Small intestine (tissue), 7 donors: ENCODE measurements at regions not wholly inside any gene's neighbourhood (a gene's known extent, or its start where the extent isn't known, plus 50 kb on each side); places are given as distances from the start of the nearest gene placed in this dataset.

ENCODE experiments used
- DNase-seq, 2 donors: peaks; one replicate each; pipeline versions ENCODE4 v3.0.0 to v3.0.0-alpha.2; 2013
- FAIRE-seq: peaks from 2 replicates; lab custom pipeline; 2012; peaks lifted over from hg19 to GRCh38; lab: Jason Lieb, UNC
- H3K27ac ChIP-seq, 3 donors: one replicate each; pipeline ENCODE4 v1.5.1; 2013; ENCODE audit warnings: low read length in 2 of 3, mild to moderate bottlenecking in 2 of 3, control low read depth in 1 of 3, inconsistent platforms in 1 of 3, low read depth in 1 of 3, moderate library complexity in 1 of 3
- H3K27me3 ChIP-seq, 3 donors: one replicate each; pipeline ENCODE4 v1.6.1; 2013; ENCODE audit warnings: low read length in 3 of 3, inconsistent platforms in 1 of 3; ENCODE audit not compliant: control insufficient read depth in 3 of 3, insufficient read depth in 3 of 3
- H3K36me3 ChIP-seq, 3 donors: one replicate each; pipeline ENCODE4 v1.6.1; 2013; ENCODE audit warnings: low read length in 3 of 3, inconsistent platforms in 1 of 3, low read depth in 1 of 3, mild to moderate bottlenecking in 1 of 3, moderate library complexity in 1 of 3; ENCODE audit not compliant: control insufficient read depth in 3 of 3, insufficient read depth in 2 of 3
- H3K4me1 ChIP-seq, 3 donors: one replicate each; pipeline ENCODE4 v1.6.1; 2013; ENCODE audit warnings: low read length in 2 of 3, inconsistent platforms in 1 of 3, low read depth in 1 of 3, mild to moderate bottlenecking in 1 of 3, moderate library complexity in 1 of 3; ENCODE audit not compliant: control insufficient read depth in 3 of 3, insufficient read depth in 2 of 3
- H3K4me3 ChIP-seq, 3 donors: one replicate each; pipeline ENCODE4 v1.5.1; 2013; ENCODE audit warnings: low read length in 3 of 3, control low read depth in 1 of 3, inconsistent platforms in 1 of 3, low read depth in 1 of 3, mild to moderate bottlenecking in 1 of 3, moderate library complexity in 1 of 3
- H3K9me3 ChIP-seq, 2 donors: one replicate each; pipeline ENCODE4 v1.6.1; 2013; ENCODE audit warnings: low read depth in 1 of 2, low read length in 1 of 2; ENCODE audit not compliant: control insufficient read depth in 2 of 2, insufficient read depth in 1 of 2
- WGBS, 3 donors: extraction: QIAGEN DNeasy Blood & Tissue Kit; methylation state at CpG; one replicate each; pipeline ENCODE4 v1.1.7; 2013; 5-methylcytosine and 5-hydroxymethylcytosine counted together
- donor health status: healthy with polysubstance abuse.
- donor health status: control.
- donor health status: control.
- donor health status: Bipolar disorder and iron deficiency.
- donor health status: healthy.

- FAIRE-seq: no peak
- no peaks in the 10 kb centered on the region for H3K9me3 ChIP-seq
- 65 to 84% (median 72%) methylated on average over 5 of the region's 5 CpGs for whole genome bisulfite sequencing, 3 donors
- no peaks in the 10 kb centered on the region for H3K4me1 ChIP-seq
- DNase-seq: no peak
- H3K36me3 ChIP-seq: no peaks in the 10 kb centered on the region
- no peak overlapping the region for H3K4me3 ChIP-seq
- H3K27me3 ChIP-seq: peaks cover 0 to 2% (median 0%) of the 10 kb centered on the region in 3 donors
- H3K27ac ChIP-seq: no peak overlapping the region
Observed at GRCh38 chr20:60802676-60803075, 449.4 kb upstream of the CDH4 start.

- Histone ChIP-seq H3K9me3 (no peaks in the 10 kb centered on the region), H3K4me3 (no peak overlapping the region), H3K27me3 (no peaks in the 10 kb centered on the region), H3K27ac (no peak overlapping the region), H3K36me3 (no peaks in the 10 kb centered on the region), H3K4me1 (no peaks in the 10 kb centered on the region)
- DNase-seq (no peak), FAIRE-seq (no peak)
- WGBS, 3 donors: 70 to 75% (median 72%) methylated on average over 7 of the region's 7 CpGs
Observed at GRCh38 chr20:60803335-60804055, 448.6 kb upstream of the CDH4 start.

GRCh38 chr20:60804240-60804917 lies 447.7 kb upstream of the CDH4 start:
- FAIRE-seq: no peak

GRCh38 chr20:60804918-60805630 lies 447.0 kb upstream of the CDH4 start:
- H3K4me1 ChIP-seq: no peaks in the 10 kb centered on the region
- H3K9me3 ChIP-seq: no peaks in the 10 kb centered on the region
- H3K27me3 ChIP-seq: no peaks in the 10 kb centered on the region
- DNase-seq (no peak), FAIRE-seq (no peak)
- no peak overlapping the region for H3K27ac ChIP-seq
- WGBS, 3 donors: 21 to 30% (median 26%) methylated on average over 11 of the region's 11 CpGs
- H3K36me3 ChIP-seq: no peaks in the 10 kb centered on the region
- H3K4me3 ChIP-seq: no peak overlapping the region

More at GRCh38 chr20:60804240-60804917, 447.7 kb upstream of the CDH4 start:
- Histone ChIP-seq H3K27me3 (no peaks in the 10 kb centered on the region), H3K9me3 (no peaks in the 10 kb centered on the region), H3K4me3 (no peak overlapping the region), H3K27ac (no peak overlapping the region), H3K36me3 (no peaks in the 10 kb centered on the region), H3K4me1 (no peaks in the 10 kb centered on the region)
- DNase-seq: no peak
- WGBS, 3 donors: 39 to 58% (median 55%) methylated on average over 4 of the region's 4 CpGs

- no peak overlapping the region for H3K27ac ChIP-seq
- DNase-seq (no peak), FAIRE-seq (no peak)
- no peaks in the 10 kb centered on the region for H3K27me3 ChIP-seq
- no peaks in the 10 kb centered on the region for H3K4me1 ChIP-seq
- 81 to 86% (median 82%) methylated on average over 6 of the region's 6 CpGs for WGBS, 3 donors
- no peaks in the 10 kb centered on the region for H3K9me3 ChIP-seq
- no peak overlapping the region for H3K4me3 ChIP-seq
- H3K36me3 ChIP-seq: no peaks in the 10 kb centered on the region
Observed at GRCh38 chr20:60806354-60806753, 445.7 kb upstream of the CDH4 start.

- FAIRE-seq: no peak
- H3K27me3 ChIP-seq: no peaks in the 10 kb centered on the region
- no peak for DNase-seq
- H3K4me3 ChIP-seq: no peak overlapping the region
- H3K27ac ChIP-seq: no peak overlapping the region
- H3K36me3 ChIP-seq: no peaks in the 10 kb centered on the region
- WGBS, 3 donors: 90 to 92% (median 91%) methylated on average over 5 of the region's 5 CpGs
- H3K4me1 ChIP-seq: no peaks in the 10 kb centered on the region
- H3K9me3 ChIP-seq: no peaks in the 10 kb centered on the region
Observed at GRCh38 chr20:60806824-60807223, 445.2 kb upstream of the CDH4 start.

GRCh38 chr20:60808003-60808672 lies 443.9 kb upstream of the CDH4 start:
- FAIRE-seq (no peak), DNase-seq (no peak)
- H3K36me3 ChIP-seq: no peaks in the 10 kb centered on the region
- H3K27ac ChIP-seq: no peak overlapping the region
- no peaks in the 10 kb centered on the region for H3K9me3 ChIP-seq
- 87 to 90% (median 88%) methylated on average over 16 of the region's 16 CpGs for WGBS, 3 donors
- no peak overlapping the region for H3K4me3 ChIP-seq
- H3K27me3 ChIP-seq: no peaks in the 10 kb centered on the region
- no peaks in the 10 kb centered on the region for H3K4me1 ChIP-seq

GRCh38 chr20:60808701-60809100 lies 443.4 kb upstream of the CDH4 start:
- Histone ChIP-seq H3K27ac (no peak overlapping the region), H3K4me1 (no peaks in the 10 kb centered on the region), H3K9me3 (no peaks in the 10 kb centered on the region), H3K36me3 (no peaks in the 10 kb centered on the region), H3K4me3 (no peak overlapping the region), H3K27me3 (no peaks in the 10 kb centered on the region)
- FAIRE-seq (no peak), DNase-seq (no peak)
- 80 to 91% (median 83%) methylated on average over 6 of the region's 6 CpGs for WGBS, 3 donors
